Duodenal mucosa (tissue), 2 donors: ENCODE measurements at regions not wholly inside any gene's neighbourhood (a gene's known extent, or its start where the extent isn't known, plus 50 kb on each side); places are given as distances from the start of the nearest gene placed in this dataset.
"Not testable (repeated sequence)": the region's sequence is repeated elsewhere in the genome, so short reads cannot be mapped to it uniquely, and the experiment has no call there.

Experiments
- H3K27ac ChIP-seq: one replicate; pipeline ENCODE4 v1.7.0; 2013; ENCODE audit warnings: low read depth, low read length
- H3K27me3 ChIP-seq, 2 donors: one replicate each; pipeline ENCODE4 v1.7.0; 2013; ENCODE audit warnings: low read length in 2 of 2, control low read depth in 1 of 2; ENCODE audit not compliant: insufficient read depth in 2 of 2, control insufficient read depth in 1 of 2
- H3K36me3 ChIP-seq, 2 donors: one replicate each; pipeline ENCODE4 v1.7.0; 2013; ENCODE audit warnings: low read length in 2 of 2, control low read depth in 1 of 2; ENCODE audit not compliant: insufficient read depth in 2 of 2, control insufficient read depth in 1 of 2
- H3K4me1 ChIP-seq, 2 donors: one replicate each; pipeline ENCODE4 v1.7.0; 2013; ENCODE audit warnings: low read length in 2 of 2, control low read depth in 1 of 2; ENCODE audit not compliant: insufficient read depth in 2 of 2, control insufficient read depth in 1 of 2
- H3K4me3 ChIP-seq, 2 donors: one replicate each; pipeline ENCODE4 v1.7.0; 2013; ENCODE audit warnings: low read length in 2 of 2, low read depth in 1 of 2
- H3K9ac ChIP-seq, 2 donors: one replicate each; pipeline ENCODE4 v1.7.0; 2013; ENCODE audit warnings: low read length in 2 of 2, low read depth in 1 of 2
- H3K9me3 ChIP-seq, 2 donors: one replicate each; pipeline ENCODE4 v1.7.0; 2013; ENCODE audit warnings: low read length in 2 of 2, control low read depth in 1 of 2; ENCODE audit not compliant: control insufficient read depth in 1 of 2

GRCh38 chr14:19304918-19305317 is 129.2 kb downstream of the POTEG start:
- H3K9ac ChIP-seq, H3K36me3 ChIP-seq, H3K27me3 ChIP-seq, H3K9me3 ChIP-seq, H3K4me1 ChIP-seq, H3K27ac ChIP-seq, H3K4me3 ChIP-seq: not testable (repeated sequence)

- not testable (repeated sequence) for H3K9me3 ChIP-seq, H3K4me3 ChIP-seq, H3K4me1 ChIP-seq, H3K27me3 ChIP-seq, H3K9ac ChIP-seq, H3K27ac ChIP-seq, H3K36me3 ChIP-seq
Measured at GRCh38 chr14:19305776-19306175, 128.4 kb downstream of the POTEG start.

GRCh38 chr14:19306405-19306804 is 127.7 kb downstream of the POTEG start:
- H3K9ac ChIP-seq, H3K4me3 ChIP-seq, H3K4me1 ChIP-seq, H3K27ac ChIP-seq, H3K9me3 ChIP-seq, H3K36me3 ChIP-seq, H3K27me3 ChIP-seq: not testable (repeated sequence)

- not testable (repeated sequence) for H3K36me3 ChIP-seq, H3K27ac ChIP-seq, H3K9me3 ChIP-seq, H3K9ac ChIP-seq, H3K4me3 ChIP-seq, H3K27me3 ChIP-seq, H3K4me1 ChIP-seq
Measured at GRCh38 chr14:19311023-19311422, 123.1 kb downstream of the POTEG start.

GRCh38 chr14:19330678-19331077 is 103.5 kb downstream of the POTEG start:
- H3K36me3 ChIP-seq, H3K27ac ChIP-seq, H3K9ac ChIP-seq, H3K27me3 ChIP-seq, H3K9me3 ChIP-seq, H3K4me1 ChIP-seq, H3K4me3 ChIP-seq: not testable (repeated sequence)

GRCh38 chr14:19337232-19338059 is 96.7 kb downstream of the POTEG start:
- not testable (repeated sequence) for H3K4me1 ChIP-seq, H3K27me3 ChIP-seq, H3K4me3 ChIP-seq, H3K9me3 ChIP-seq, H3K27ac ChIP-seq, H3K36me3 ChIP-seq, H3K9ac ChIP-seq

- H3K27ac ChIP-seq, H3K9ac ChIP-seq, H3K4me3 ChIP-seq, H3K36me3 ChIP-seq, H3K4me1 ChIP-seq, H3K9me3 ChIP-seq, H3K27me3 ChIP-seq: not testable (repeated sequence)
Measured at GRCh38 chr14:19338060-19338372, 96.1 kb downstream of the POTEG start.

GRCh38 chr14:19340976-19341375 is 93.2 kb downstream of the POTEG start:
- not testable (repeated sequence) for H3K4me1 ChIP-seq, H3K36me3 ChIP-seq, H3K27ac ChIP-seq, H3K9me3 ChIP-seq, H3K4me3 ChIP-seq, H3K9ac ChIP-seq, H3K27me3 ChIP-seq

GRCh38 chr14:19341627-19342026 is 92.5 kb downstream of the POTEG start:
- H3K27ac ChIP-seq, H3K9ac ChIP-seq, H3K9me3 ChIP-seq, H3K4me3 ChIP-seq, H3K4me1 ChIP-seq, H3K36me3 ChIP-seq, H3K27me3 ChIP-seq: not testable (repeated sequence)

GRCh38 chr14:19344261-19344660 is 89.9 kb downstream of the POTEG start:
- not testable (repeated sequence) for H3K4me3 ChIP-seq, H3K36me3 ChIP-seq, H3K9me3 ChIP-seq, H3K27me3 ChIP-seq, H3K4me1 ChIP-seq, H3K9ac ChIP-seq, H3K27ac ChIP-seq

- not testable (repeated sequence) for H3K27me3 ChIP-seq, H3K36me3 ChIP-seq, H3K4me1 ChIP-seq, H3K4me3 ChIP-seq, H3K9ac ChIP-seq, H3K27ac ChIP-seq, H3K9me3 ChIP-seq
Measured at GRCh38 chr14:19344689-19345088, 89.5 kb downstream of the POTEG start.
